ENCODE measurements at regions not wholly inside any gene's neighbourhood (a gene's known extent, or its start where the extent isn't known, plus 50 kb on each side); places are given as distances from the start of the nearest gene placed in this dataset.
"Not testable (repeated sequence)": the region's sequence is repeated elsewhere in the genome, so short reads cannot be mapped to it uniquely, and the experiment has no call there.

- DNase-seq = no peak
These were observed 104.5 kb upstream of the NECTIN3 start for GRCh38 chr3:110966966-110967663.

GRCh38 chr3:110968076-110968475 is 103.5 kb upstream of the NECTIN3 start:
- no peak for DNase-seq

GRCh38 chr3:110969229-110970211 is 102.1 kb upstream of the NECTIN3 start:
- no peak for DNase-seq

- no peak for DNase-seq
These were observed 100.5 kb upstream of the NECTIN3 start for GRCh38 chr3:110971010-110971601.

GRCh38 chr3:110973263-110973895 is 98.2 kb upstream of the NECTIN3 start:
- DNase-seq = no peak

GRCh38 chr3:110974902-110975301 is 96.7 kb upstream of the NECTIN3 start:
- no peak for DNase-seq

GRCh38 chr3:110984456-110985250 is 87.0 kb upstream of the NECTIN3 start:
- no peak for DNase-seq

- DNase-seq = no peak
These were observed 82.2 kb upstream of the NECTIN3 start for GRCh38 chr3:110989446-110989845.

GRCh38 chr3:110995461-110996231 is 76.0 kb upstream of the NECTIN3 start:
- no peak for DNase-seq

GRCh38 chr3:110998766-110999165 is 72.8 kb upstream of the NECTIN3 start:
- not testable (repeated sequence) for DNase-seq

- DNase-seq = not testable (repeated sequence)
These were observed 65.1 kb upstream of the NECTIN3 start for GRCh38 chr3:111006485-111006884.

- no peak for DNase-seq
These were observed 59.0 kb upstream of the NECTIN3 start for GRCh38 chr3:111012388-111013248.

Measured in T-helper 2 cell (primary cell).